Right kidney (tissue), 1 donor: ENCODE measurements at regions not wholly inside any gene's neighbourhood (a gene's known extent, or its start where the extent isn't known, plus 50 kb on each side); places are given as distances from the start of the nearest gene placed in this dataset.
"Not testable (repeated sequence)": the region's sequence is repeated elsewhere in the genome, so short reads cannot be mapped to it uniquely, and the experiment has no call there.

Source experiments
- DNase-seq: peaks from one replicate; pipeline ENCODE4 v3.0.0-alpha.2; 2016

DNA sequence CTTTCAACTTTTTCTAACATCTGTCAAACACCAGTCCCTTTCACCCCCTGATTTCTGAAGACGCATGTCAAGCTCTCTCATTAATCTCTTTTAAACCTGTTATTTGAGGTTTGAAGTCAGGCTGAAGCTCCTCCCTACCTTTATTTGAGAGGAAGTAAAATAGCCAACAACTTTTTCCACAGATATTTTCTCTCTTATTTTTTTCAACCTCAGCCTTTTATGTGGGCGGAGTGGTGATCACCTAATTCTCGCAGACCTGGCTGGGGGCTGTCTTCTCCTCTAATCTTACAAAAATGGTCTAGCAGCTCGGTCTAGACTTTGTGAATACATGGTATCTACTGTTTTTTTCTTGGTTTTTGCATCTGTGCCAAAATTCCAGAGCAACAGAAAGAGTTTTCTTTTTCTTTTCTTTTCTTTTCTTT lies 395.7 kb upstream of the ACTBL2 start:
- no peak for DNase-seq

DNA sequence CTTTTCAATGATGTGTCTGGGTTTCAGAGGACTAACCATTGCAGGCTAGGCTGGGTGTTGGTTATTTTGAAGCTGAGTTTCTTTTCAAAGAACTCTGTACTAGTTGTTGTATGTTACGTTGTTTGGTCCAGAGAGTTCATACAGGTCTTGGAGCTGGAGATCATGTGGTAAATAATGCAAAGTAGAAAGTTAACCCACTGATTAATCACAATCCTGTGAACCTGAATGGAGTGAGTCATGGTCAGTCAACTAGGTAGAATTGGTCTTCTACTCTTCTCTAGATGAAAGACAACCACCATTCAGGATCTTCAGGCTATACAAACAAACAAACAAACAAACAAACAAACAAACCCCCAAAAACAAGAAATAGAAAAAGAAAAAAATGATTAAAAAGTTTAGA lies 388.9 kb upstream of the ACTBL2 start:
- DNase-seq, result no peak

DNA sequence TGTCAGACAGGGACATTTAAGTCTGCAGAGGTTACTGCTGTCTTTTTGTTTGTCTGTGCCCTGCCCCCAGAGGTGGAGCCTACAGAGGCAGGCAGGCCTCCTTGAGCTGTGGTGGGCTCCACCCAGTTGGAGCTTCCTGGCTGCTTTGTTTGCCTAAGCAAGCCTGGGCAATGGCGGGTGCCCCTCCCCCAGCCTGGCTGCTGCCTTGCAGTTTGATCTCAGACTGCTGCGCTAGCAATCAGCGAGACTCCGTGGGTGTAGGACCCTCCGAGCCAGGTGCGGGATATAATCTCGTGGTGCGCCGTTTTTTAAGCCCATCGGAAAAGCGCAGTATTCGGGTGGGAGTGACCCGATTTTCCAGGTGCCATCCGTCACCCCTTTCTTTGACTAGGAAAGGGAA lies 387.7 kb upstream of the ACTBL2 start:
- not testable (repeated sequence) for DNase-seq

DNA sequence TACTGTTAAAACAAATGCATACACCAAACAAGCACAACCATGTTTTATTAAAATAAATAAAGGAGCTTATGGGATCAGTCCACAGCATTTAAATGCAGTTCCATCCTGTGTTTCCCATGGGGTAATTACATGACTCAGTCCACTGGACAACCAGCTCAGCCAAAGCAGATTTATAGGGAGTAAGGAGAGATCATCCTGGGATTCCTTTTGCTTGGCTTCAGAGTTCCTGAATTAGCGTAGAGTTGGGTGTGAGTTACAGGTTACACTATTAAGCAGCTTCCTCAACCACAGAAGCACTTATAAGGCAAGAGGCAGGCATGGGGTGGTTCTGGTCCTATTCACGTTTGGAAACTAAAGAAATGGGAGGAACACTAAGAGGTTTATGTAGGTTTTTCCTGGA lies 381.1 kb upstream of the ACTBL2 start:
- DNase-seq, result no peak

DNA sequence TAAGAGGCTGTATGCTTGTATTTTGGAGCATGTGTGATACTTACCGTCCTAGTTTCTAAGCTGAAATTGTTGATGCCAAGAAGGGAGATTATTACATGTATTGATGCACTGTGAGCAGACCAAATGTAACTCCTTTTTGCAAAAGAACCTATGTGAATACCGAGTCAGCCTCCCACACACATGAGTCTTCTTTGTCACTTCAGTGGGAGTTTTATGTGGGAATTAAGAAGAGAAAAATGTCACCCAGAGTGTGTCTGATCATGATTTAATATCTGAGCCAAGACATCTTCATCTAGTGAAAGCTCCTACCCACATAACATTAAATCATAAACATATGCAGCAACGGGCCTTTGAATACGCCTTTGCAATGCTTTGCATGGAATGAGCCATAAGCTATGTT lies 380.3 kb upstream of the ACTBL2 start:
- DNase-seq, result no peak

DNA sequence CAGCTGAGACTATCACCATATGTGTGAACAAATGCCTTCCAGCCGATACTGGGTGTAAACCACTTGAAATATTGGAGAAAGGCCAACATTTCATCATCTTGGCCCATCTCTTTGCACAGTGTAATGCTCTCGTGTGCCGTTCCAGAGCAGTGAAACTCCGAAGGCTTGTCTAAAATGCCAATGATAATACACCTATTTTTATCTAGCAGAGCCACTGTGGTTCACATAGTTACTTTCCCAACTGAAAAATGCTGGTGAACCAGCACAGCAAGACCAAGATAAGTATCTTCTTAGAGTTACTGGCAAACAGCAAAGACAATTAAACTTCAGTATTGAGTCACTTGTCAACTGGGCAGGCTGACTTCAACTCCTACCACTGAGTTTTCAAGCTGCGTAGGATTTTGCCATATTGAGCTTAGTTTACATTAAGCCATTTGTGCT lies 379.9 kb upstream of the ACTBL2 start:
- DNase-seq, result no peak

DNA sequence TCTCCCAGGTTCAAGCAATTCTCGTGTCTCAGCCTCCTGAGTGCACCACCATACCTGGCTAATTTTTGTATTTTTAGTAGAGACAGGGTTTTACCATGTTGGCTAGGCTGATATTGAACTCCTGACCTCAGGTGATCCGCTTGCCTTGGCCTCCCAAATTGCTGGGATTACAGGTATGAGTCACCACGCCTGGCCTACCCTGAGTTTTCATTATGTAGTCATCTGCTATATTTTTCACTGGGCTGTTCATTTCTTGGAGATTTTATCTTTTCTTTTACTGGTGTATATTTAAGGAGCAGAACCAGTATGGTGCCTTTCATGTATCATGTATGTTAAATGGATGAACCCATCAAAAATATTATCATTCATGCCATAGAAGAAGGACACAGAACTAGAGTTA lies 377.0 kb upstream of the ACTBL2 start:
- no peak for DNase-seq

DNA sequence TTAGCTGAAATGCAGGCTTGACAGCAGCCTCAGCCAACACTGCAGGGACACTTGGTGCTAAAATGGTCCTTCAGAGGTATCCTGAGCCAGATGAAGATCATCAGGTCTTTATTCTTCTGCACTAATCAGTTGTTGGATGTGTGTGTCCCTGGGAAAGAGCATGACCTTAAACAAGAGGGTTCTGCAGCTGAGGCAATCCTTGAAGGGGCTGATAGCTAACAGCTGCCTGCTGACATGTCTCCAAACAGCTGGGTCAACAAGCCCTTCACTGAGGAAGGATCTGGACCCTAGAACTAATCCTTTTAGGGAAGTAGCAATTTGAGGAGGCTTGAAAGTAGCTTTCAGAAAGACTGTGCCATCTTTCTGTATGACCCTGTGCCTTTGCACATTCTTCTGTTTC lies 376.3 kb upstream of the ACTBL2 start:
- DNase-seq, result peak; percentile 20

DNA sequence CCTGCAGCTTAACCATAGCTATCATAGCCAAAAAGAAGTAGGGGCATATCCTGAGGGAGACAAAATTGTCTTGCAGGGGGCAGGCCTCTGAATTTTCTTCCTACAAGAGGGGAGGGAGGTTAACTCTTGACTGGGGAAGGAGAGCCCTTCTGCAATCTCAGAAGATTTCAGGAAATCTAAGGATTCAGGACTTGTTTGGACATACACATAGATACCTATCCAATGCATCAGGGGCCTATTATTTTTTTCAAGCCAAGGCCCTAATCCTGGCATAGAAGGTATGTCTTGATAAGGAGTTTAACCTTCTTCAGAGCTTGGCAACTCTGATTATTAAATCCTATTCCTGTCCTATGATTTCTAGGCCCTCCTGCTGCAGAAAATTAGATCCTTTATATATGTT lies 375.1 kb upstream of the ACTBL2 start:
- no peak for DNase-seq

DNA sequence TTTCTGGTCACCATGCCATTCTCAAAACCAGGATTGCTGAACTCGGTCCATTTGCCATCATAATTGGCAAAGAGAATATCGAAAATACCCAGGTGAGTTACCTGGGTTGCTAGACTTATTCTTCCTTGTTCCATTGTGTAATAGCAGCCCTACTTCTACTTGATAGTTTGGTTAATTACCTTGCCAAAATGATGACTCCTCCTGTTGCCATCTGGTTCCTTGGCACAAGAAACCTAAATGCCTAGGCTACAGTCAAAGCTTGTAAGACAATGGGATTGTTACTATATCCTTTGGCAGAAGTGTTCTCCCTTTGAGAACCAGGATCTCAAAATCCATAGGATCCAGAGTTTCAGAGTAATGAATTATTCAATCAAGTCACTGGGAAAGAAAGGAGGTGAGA lies 373.2 kb upstream of the ACTBL2 start:
- no peak for DNase-seq

DNA sequence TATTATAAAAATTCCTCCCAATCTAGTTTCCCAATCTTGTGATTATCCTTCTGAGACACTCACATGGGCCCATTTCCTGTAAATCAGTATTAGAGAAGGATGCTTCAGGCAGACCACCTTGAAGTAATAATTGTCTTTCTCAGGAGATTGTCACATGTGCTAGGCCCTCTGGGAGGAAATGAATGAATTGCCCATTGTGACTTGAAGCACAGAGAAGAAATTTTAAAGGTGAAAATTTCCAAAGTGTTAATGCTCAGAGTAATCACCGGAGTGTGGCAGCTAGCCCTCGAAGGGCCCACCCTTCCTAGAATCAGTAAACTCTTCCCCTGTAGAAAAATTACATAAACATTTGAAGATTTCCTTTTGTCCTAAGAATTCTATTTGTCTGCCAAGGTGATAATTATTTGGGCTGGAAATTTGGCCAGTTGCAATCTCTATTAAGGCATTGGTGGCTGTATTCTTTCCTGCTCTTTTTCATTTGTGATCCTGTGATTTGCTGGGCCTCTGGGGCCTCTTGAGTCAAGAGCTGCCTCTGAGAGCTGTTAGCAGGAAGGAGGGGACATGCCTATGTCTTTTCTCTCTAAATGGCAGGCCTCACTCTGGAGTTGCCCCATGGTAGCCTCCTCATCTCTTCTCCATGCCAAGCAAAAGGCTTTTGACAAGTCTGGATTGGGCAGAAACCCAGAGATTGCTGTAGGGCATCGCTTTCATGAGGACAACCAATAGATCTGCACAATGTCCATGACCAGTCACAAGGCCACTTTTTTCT lies 371.5 kb upstream of the ACTBL2 start:
- DNase-seq, result no peak

DNA sequence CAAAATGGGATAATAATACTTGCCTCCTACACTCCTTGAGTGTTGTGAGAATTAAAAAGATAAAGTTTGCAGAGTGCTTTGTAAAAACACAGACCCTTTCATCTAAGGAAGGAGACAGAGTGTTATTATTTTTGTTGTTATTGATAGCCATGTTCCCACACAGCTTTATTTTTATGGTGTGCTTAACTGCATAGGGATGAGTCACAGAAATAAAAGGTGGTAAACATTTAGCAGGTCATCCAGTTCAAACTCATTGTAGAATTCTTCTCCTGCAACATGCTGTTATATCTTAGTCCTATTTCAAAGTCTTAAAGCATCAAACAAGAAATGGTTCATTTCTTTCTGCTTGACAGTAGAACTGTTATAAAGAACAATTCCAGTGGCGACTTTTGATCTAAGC lies 367.5 kb upstream of the ACTBL2 start:
- DNase-seq, result no peak

DNA sequence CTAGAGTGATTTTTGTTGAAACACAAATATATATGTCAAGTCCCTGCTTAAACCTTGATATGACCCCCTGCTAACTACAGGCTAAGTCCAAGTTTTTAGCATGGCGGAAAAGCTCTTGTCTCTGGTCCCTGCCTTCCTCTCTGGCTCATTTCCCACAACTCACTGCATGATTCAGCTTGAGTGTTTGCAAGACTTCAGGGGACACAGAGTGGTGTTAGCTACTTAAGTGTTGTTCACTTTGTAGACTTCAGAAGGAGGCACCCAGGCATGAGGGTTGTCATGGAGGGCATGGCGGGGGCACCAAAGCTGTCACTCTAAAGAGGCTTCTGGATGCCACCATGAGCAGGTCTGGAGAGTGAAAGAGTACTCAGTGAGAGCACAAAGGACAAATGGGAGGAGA lies 362.4 kb upstream of the ACTBL2 start:
- DNase-seq, result no peak

DNA sequence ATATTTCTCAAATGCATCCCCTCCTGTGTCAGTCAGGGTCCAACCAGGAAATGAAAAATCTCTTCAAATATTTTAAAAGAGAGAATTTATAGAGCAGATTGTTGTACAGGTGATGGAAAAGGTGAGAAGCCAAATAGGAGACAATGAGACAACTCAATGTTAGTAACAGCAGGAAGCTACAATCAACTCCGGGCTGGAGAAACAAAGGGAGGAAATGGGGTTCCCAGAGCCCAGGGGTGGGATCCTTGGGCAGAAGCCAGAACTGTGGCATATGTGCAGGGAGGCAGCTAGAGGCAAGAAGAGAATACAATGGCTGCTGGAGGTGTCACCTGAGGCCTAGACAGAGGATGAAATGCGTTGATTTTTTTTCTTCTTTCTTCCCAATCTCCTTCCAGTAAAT lies 361.8 kb upstream of the ACTBL2 start:
- DNase-seq, result no peak

DNA sequence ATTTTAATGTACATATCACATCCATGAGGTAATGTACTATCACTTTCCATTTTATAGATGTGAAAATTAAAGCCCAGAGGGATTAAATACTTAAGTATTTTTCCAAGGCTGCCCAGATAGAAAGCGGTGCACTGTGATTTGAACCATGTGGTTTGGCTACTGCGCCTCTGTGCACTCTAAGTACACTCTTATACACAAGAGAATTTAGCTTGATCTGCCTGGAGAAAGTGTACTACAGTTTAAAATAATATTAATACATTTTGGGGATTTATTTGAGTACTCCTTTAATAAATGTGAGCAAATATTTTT lies 360.4 kb upstream of the ACTBL2 start:
- DNase-seq, result no peak

DNA sequence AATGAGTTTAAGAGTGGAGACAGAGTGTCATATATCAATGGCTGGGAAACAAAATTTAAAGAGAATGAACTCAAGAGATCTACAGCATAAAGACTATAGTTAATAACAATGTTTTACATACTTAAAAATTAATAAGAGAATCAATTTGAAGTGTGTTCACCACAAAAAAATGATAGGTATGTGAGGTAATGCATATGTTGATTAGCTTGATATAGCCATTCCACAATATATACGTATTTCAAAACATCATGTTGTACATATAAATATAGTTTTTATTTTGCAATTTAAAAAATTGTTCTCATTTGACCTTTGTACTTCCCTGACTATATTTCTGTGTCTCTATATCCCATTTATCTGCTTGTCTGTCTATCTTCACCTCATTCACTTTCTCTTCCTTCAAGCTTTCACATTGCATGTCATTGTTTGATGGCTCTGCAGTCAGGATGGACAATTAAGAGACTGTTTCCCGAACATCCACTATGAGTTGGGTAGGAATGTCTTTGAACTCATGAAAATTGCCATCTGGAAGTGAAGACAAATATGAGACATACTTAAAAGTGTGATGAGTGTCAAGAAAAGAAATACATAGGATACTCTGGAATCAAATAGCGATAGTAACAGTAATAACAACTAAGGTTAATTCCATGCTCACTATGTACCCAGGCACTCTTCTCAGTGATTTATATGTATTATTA lies 359.9 kb upstream of the ACTBL2 start:
- DNase-seq, result no peak

DNA sequence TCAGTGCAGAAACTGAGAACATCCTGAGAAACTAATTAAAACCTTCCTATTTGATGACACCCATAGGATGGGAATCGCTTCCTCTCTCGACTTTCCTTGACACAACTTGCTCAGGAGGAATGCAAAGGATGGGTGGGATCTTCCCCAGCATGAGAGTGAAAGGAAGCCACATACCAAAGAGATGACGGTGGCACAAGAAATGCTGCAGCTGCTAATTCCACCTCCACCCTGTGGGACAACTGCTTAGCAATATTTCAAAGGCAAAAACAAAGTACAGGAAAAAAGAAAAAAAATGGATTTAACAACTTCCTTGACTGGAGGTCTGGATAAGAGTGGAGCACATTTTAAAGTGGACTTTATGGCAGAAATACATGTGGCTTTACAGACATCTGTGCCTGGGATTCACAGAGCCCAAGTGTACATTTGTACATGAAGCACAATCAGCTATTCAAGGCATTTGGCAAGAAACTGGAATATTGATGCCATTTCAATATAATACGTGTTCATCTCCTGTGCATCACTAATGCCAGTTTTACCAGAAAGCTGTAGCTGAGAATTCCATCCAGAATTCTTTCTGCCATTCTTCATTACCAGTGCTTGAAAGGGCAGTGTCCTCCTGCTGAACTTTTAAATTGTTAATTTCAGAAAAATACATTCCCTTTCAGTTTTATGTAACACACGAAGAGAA lies 359.2 kb upstream of the ACTBL2 start:
- DNase-seq, result peak; percentile 11

DNA sequence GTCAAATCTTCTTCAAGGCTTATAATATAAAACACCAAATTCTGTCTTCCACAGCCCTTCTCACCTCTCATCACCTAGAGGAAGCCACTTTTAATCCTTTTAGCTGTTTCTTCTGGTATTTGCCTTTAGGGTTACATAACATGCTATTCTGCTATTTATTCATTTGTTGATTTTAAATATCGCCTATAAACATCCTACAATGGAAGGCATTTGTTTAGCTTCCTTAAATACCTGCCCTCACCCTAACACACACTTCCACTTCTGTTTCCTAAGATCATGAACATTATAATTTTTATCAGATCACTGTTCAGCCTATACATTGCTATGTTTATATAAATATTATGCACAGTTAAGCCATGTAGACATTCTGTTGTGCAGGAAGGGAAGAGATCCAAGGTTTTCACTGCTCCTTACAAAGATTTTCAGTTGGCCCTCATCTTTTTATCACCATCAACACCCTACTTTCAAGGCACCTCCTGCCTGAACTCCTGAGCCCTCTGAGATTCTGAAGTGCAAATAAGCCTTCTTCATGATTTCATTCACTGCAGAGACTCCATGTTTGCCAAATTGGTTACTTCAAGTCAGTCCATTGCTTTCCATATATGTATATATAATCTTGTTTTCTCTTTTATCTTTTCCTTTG lies 356.9 kb upstream of the ACTBL2 start:
- DNase-seq, result no peak

DNA sequence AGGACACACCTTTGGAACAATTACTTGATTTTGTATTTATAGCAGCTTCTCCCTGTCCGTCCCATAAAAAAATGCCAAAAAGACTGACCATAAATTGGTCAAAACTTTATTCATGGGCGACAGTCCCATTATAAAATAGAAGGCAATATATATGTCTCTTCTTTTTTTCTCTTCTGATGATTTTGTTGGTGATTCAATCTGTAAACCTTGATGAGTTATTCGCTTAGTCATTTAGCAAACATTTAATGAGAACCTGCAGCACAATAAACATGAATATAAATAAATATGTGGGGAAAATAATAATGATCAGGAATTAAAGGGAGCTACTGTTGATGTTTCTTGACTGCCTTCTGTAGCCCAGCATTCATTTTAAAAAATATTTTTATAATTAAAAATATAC lies 356.4 kb upstream of the ACTBL2 start:
- DNase-seq, result no peak

DNA sequence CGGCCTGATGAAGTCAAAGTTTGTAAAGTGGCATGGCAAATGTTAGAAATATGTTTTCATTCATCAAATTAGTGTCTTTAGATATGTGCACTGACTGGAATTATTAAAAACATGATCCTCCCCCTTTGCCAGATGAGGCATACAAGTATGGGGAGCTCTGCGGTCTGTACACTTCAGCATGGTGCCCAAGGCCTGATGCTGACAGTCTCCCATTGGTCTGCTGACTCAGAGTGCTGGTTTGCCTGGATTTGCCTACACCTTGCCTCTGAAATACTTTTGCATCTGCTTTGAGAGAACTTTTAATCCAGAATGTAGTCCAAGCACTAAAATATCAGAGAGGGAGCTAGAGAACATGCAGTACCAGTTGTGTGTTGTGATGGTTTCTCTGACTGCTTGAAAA lies 354.3 kb upstream of the ACTBL2 start:
- no peak for DNase-seq

DNA sequence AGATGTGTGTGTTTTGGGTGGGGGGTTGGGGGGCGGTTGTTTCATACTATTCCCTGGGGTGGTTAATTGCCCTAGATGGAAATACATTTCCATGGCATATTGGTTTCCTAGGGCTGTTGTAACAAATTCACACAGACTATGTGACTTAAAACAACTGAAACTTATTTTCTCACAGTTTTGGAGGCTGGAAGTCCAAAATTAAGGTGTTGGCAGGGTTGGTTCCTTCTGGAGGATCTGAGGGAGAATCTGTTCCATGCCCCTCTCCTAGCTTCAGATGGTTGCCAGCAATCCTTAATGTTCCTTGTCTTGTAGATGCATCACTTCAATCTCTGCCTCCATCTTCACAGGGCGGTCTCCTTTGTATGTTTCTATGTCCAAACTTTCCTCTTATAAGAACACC lies 353.7 kb upstream of the ACTBL2 start:
- no peak for DNase-seq

DNA sequence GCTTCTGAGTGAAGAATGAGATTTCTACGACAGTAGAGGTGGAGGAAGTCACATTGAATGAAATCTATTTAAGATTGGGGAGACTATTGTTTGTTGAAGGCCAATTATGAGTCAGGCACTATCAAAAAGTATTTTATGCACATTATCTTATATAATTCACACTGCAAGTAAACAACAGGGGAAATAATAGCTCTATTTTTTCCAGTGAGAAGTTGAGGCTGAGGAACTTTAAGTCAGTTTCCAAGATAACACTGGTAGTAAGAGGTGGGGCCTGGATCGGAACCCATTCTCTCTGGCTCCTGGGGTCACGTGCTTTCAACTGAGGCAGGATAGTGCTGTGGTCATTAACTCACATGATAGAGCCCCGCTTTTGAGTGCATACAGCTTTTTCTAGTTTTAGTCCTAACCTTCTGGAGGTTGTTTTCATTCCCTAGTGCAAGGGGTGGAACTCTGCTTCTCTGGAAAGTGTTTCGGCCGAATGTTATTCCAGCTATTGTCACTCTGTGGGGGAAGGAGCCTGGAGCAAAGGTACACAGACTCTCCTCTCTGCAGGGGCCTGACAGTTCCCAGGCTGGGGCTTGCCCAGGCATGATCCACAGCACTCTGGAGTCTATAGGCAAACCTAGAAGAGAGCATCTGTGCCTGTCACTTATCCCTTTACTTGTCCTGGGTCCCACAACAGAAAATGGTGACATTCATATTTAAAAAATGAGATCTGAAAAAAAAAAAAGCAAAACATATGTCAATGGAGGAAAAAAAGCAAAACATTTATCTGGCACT lies 352.4 kb upstream of the ACTBL2 start:
- no peak for DNase-seq

DNA sequence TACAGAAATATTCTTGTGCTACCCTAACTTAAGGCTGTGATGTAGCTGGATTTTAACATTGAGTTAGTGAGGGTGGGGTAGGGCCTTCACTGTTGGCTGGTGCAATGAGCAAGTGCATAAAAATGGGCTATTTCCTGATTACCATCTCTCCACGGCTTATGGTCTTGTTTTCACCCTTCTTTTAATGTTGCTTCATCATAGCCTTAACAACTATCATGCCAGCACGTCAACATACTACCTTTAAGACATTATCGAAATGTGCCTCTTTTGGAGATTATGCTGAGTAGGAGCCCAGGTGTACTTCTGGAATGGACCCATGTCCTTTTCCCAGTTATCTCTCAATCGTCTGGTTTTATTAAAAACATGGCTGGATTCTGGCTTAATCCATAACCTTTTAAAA lies 350.9 kb upstream of the ACTBL2 start:
- no peak for DNase-seq
